ENCODE measurements at regions not wholly inside any gene's neighbourhood (a gene's known extent, or its start where the extent isn't known, plus 50 kb on each side); places are given as distances from the start of the nearest gene placed in this dataset.
"Not testable (repeated sequence)": the region's sequence is repeated elsewhere in the genome, so short reads cannot be mapped to it uniquely, and the experiment has no call there.

DNA sequence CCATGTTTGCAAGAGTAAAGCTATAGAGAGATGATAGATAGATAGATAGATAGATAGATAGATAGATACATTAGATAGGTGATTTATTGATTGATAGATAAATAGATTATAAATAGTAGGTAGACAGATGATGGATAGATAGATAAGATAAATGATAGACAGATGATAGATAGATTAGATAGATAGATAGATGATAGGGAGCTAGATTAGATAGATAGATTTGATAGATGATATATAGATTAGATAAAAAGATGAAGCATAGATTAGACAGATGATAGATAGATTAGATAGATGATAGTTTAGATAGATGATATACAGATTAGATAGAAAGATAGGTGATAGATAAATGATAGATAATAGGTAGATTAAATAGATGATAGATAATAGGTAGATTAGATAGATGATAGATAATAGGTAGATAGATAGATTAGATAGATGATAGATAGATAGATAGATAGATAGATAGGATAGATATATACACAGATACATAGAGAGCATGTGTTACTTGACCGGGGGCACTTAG is 243.3 kb upstream of the FOXK1 start:
- DNase-seq (ENCODE audit: low read depth), result no peak

DNA sequence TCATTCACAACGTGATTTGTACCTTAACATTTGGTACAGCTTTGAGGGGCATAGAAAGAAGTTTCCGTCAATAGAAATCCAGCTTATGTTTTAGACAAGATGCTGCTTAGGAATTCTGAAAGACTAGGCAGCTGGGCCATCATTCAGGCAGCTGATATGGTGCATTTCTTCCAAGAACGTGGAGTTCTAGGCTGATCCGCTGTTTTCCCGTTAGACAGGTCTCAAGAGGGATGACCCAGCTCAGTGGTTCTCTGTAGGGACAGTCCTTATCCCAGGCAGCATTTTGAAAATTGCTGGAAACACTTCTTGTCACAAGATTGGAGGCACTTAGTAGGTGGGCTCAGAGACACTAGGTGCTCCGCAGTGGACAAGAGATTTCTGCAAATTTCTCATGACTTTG is 242.7 kb upstream of the FOXK1 start:
- no peak for DNase-seq (ENCODE audit: low read depth)

DNA sequence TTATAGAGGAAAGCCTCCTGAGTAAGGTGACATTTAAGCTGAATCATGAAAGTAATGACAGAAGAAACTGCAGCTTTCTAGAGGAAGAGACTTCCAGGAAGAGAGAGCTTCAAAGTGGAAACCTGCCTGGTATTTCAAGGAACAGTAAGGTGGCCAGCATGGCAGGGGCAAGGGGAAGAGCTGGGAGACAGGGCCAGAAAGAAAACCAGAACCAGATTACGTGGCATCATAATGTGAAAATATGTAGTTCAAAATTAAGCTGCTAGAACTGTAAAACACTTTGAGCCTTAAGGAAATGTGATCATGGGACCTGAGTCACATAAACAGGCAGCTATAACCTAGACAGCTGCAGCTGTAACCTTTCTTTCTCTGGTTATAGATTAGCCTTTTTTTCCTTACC is 238.0 kb upstream of the FOXK1 start:
- no peak for DNase-seq (ENCODE audit: low read depth)

DNA sequence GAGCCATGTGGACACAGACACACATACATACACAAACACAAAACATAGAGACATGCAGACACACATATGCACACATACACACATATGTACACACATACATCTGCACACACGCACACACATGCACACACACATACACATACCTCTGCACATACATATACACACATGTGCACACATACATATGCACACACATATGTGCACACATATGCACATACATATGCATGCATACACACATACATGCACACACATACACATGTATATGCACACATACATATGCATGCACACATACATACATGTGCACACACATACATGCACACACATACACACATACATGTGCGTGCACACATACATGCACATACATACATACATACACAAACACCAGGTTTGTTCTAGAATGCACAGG is 236.3 kb upstream of the FOXK1 start:
- DNase-seq (ENCODE audit: low read depth), result no peak

DNA sequence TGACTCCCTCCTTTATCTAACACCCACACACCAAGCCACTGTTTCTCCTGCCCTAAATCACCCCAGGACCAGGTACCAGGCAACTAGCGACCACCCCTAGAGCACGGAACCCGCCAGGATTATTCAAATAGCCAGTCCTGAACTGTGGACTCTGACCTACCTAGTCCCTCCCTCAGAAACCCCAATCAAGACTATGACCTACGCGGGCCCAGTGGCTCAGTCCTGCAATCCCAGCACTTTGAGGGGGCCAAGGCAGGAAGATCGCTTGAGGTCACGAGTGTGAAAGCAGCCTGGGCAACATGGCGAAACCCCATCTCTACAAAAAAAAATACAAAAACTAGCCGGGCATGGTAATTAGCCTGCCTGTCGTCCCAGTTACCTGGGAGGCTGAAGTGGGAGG is 232.8 kb upstream of the FOXK1 start:
- no peak for DNase-seq (ENCODE audit: low read depth)

DNA sequence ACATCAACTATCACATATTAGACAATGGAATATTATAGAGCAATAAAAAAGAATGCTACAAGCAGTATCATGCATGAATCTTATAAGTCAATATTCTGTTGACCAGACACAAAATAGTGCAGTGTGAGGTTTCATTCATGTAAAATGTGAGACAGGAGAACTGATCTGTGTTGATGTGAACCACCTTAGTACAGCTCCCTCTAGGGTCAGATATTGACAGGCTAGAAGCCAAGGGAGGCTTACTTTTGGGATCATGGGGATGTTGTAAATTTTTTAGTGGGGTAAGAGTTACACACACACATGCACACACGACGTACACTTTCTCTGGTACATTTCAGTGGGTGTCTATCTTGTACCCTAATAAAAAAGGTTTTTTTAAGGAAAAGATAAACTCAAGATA is 231.6 kb upstream of the FOXK1 start:
- DNase-seq (ENCODE audit: low read depth), result no peak

DNA sequence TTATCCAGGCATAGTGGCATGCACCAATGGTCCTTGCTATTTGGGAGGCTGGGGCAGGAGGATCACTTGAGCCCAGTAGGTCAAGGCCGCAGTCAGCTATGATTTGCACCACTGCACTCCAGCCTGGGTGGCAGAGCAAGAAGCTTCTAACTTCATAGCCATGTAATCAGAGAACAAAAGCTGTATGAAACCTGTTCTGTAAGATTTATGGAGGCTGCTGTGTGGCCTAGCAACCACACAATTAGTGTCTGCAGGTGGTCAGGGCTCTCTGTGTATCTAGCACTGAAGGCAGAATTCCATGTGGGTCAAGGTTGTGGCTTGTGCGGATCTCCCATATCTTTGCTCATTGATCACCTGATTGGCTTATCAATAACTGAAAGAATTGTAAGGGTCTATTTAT is 221.5 kb upstream of the FOXK1 start:
- DNase-seq (ENCODE audit: low read depth), result no peak

DNA sequence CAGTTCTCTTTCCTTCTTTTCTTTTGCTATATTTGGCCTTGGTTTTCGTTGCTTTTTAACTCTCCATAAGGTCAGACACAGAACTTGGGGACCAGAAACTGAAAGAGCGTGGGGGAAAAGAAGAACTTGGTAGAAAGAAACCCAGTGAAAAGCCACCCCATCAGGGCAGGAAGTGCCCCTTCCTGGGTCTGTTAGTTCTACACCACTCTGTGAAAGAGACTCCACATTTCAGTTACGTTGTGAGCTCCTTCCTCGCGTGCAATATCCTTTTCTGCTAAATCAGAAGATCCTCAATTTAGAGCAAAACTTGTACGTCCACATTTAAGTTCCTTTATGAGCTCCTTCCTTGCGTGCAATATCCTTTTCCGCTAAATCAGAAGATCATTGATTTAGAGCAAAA is 220.6 kb upstream of the FOXK1 start:
- DNase-seq (ENCODE audit: low read depth), result no peak

DNA sequence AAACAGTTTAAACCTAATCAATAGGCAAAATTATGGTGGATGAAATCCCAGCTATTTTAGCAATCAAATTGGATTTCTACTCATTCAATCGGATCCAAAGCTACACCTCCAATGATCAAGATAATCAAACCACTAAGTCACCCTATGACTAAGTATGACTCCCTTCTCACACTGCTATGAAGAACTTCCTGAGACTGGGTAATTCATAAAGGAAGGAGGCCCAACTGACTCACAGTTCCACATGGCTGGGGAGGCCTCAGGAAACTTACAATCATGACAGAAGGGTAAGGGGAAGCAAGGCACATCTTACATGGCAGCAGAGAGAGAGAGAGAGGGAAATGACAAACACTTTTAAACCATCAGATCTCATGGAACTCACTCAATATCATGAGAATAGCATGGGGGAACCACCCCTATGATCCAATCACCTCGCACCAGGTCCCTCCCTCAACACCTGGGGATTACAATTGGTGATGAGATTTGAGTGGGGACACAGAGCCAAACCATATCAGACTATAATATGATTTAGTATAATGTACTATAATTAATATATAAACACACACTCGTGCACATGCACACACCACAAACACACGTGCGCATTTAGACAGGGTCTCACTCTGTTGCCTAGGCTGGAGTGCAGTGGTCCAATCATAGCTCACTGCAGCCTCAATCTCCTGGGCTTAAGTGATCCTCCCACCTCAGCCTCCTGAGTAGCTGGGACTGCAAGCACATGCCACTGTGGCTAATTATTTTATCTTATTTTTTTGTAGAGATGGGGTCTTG is 213.6 kb upstream of the FOXK1 start:
- DNase-seq (ENCODE audit: low read depth), result no peak

DNA sequence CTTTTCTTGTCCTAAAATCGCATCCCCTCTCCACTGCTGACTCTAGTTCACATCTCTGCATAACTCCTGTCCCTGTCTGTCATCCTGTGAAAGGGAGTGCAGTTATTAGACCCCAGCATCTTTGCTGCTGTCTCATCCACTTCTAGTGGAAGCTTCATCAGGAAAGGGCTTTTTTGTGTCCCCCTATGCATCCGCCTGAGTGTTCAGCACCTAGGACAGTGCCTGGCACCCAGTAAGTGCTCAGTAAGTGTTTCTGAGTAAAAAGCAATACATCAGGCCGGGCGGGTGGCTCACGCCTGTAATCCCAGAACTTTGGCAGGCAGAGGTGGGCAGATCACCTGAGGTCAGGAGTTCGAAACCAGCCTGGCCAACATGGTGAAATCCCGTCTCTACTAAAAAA is 211.8 kb upstream of the FOXK1 start:
- DNase-seq (ENCODE audit: low read depth), result no peak

DNA sequence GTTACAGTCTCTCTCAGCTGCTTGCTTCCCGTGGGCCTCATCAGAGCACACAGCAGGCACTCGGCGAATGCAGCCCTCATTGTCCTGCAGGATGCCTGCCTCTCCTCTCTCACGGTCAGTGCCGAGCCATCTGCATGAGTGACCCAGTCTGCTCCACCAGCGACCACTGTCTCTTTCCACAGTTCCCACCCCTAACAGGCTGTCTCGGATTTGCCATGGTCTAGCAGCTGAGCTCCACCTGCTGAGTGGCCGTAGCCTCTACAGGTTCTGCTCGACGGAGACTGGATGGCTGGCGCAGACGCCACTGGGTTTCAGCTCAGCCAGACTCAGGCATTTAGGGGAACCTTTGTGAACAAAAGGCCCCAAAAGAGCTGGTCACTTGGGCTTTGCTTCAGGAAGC is 209.4 kb upstream of the FOXK1 start:
- DNase-seq (ENCODE audit: low read depth), result no peak

DNA sequence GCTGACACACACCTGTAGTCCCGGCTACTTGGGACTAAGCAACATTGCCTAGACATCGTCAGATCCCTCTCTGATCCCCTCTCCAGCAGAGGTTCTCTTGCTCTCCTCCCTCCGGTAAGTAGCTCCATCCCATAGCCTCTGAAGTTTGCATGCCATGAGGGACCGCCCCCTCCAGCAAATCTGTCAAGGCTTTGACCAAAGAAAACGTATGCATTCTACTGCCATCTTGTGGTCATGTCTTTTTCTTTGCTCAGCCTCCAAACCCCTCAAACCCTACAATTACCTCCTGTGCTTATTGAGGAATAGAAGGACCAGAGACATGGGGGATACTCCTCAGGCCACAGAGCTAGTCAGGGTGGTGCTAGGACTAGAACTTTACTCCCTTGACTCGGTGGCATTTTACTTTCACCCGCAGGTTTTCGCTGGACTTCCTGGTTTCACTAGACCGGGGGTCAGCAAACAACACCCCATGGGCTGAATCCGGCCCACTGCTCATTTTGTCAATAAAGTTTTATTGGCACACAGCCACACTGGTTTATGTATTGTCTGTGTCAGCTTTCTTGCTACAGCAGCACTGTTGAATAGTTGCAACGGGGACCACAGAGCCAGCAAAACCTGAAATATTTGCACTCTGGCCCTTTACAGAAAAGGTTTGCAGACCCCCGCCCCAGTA is 202.6 kb upstream of the FOXK1 start:
- peak; percentile 10 for DNase-seq (ENCODE audit: low read depth)

DNA sequence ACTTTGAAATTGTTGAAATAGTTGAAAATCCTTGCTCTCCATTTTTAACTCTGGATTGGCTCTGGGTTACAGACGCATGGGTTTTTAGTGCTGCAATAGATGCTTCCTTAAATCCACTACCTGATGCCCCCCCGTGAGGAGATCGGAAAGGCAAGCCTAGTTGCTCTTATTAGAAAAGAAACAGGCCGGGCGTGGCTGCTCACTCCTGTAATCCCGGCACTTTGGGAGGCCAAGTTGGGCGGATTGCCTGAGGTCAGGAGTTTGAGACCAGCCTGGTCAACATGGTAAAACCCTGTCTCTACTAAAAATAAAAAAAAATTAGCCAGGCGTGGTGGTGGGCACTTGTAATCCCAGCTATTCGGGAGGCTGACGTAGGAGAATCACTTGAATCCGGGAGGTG is 202.0 kb upstream of the FOXK1 start:
- DNase-seq (ENCODE audit: low read depth), result not testable (repeated sequence)

DNA sequence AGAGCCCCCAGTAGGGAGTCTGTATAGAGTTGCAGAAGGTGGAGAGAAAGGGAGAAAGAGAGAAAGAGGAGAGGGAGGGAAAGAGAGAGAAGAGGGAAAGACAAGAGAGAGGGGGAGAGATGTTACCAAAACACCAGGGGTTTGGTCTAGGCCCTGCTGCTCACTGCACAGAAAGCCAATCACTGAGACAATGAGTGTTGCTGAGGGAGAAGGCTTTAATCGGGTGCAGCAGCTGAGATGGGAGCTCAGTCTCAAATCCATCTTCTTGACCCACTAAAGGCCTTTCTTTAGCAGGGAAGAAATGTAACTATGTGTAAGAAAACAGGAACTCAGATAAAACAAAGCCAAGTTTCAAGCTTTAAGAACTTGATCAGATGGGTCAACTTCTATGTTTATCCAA is 198.2 kb upstream of the FOXK1 start:
- DNase-seq (ENCODE audit: low read depth), result no peak

DNA sequence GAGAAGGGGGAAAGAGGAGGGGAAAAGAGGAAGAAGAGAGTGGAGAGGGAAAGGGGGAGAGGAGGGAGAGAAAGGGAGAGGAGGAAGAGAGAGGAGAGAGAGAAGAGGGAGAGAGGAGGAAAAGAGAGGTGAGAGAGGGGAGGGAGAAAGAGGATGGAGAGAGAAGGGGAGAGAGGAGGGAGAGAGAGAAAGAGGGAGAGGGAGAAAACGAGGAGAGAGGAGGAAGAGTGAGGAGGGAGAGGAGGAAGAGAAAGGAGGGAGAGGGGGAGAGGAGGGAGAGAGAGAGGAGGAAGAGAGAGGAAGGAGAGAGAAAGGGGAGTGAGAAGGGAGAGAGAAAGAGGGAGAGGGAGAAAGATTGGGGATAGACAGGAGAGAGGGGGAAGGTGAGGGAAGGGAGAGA is 197.6 kb upstream of the FOXK1 start:
- DNase-seq (ENCODE audit: low read depth), result no peak

DNA sequence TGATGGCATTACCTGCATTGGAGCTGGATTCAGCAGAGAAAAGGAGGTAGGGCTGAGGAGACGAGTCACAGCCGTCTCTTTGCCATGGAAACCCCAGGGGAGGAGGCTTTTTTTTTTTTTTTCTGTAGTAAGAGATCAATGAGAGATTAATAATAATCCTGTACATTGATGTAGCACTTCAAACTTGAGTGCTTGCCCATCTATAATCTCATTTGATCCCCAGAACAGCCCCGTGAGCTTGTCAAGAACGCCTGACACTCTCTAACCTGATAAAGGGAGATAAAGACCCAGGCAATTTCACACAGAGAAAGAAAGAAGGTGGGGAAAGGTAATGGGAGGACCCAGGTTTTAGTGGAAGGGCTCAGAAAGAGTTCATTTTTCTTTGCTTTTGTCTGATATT is 195.2 kb upstream of the FOXK1 start:
- no peak for DNase-seq (ENCODE audit: low read depth)

DNA sequence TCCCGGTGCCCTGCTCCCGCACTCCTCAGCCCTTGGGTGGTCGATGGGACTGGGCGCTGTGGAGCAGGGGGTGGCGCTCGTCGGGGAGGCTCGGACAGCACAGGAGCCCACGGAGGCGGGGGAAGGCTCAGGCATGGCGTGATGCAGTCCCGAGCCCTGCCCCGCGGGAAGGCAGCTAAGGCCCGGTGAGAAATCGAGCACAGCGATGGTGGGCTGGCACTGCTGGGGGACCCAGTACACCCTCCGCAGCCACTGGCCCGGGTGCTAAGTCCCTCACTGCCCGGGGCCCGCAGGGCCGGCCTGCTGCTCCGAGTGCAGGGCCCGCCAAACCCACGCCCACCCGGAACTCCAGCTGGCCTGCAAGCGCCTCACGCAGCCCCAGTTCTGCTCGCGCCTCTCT is 185.2 kb upstream of the FOXK1 start:
- DNase-seq (ENCODE audit: low read depth), result not testable (repeated sequence)

DNA sequence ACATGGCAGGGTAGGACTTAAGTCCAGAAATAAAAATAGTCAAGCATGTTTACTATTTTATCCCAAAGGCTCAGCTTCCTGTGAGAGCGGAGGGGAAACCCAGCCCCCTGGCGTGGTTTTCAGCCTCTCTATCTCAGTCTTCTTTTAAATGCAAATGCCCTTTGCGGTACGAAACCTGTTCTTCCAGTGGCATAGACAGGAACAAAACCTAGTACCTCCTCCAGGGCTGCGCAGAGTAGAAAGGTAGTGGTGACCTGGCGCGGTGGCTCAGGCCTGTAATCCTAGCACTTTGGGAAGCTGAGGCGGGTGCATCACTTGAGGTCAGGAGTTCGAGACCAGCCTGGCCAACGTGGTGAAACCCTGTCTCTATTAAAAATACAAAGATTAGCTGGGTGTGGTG is 181.3 kb upstream of the FOXK1 start:
- DNase-seq (ENCODE audit: low read depth), result no peak

DNA sequence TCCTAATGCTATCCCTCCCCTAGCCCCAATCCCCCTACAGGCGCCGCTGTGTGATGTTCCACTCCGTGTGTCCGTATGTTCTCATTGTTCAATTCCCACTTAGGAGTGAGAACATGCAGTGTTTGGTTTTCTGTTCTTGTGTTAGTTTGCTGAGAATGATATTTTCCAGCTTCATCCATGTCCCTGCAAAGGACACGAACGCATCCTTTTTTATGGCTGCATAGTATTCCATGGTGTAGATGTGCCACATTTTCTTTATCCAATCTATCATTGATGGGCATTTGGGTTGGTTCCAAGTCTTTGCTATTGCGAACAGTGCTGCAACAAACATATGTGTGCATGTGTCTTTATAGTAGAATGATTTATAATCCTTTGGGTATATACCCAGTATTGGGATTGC is 174.2 kb upstream of the FOXK1 start:
- not testable (repeated sequence) for DNase-seq (ENCODE audit: low read depth)

DNA sequence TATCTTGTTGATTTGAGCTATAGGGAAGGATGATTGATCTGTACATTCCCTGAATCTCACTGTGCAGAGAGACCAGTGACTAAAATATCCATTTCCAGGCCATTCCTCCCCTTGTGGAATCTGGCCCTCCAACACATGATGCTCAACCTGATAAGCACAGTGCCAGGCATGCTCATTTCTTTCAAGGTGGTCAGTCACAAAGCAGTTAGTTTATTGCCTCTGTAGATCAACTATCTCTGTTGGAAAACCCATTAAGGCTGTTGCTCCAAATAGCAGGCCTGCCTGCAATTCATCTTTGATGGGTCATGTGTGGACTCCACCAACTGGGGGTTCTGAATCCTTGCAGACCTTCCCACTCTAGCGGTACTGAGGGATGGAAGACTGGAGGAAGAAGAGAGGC is 168.6 kb upstream of the FOXK1 start:
- DNase-seq (ENCODE audit: low read depth), result no peak

DNA sequence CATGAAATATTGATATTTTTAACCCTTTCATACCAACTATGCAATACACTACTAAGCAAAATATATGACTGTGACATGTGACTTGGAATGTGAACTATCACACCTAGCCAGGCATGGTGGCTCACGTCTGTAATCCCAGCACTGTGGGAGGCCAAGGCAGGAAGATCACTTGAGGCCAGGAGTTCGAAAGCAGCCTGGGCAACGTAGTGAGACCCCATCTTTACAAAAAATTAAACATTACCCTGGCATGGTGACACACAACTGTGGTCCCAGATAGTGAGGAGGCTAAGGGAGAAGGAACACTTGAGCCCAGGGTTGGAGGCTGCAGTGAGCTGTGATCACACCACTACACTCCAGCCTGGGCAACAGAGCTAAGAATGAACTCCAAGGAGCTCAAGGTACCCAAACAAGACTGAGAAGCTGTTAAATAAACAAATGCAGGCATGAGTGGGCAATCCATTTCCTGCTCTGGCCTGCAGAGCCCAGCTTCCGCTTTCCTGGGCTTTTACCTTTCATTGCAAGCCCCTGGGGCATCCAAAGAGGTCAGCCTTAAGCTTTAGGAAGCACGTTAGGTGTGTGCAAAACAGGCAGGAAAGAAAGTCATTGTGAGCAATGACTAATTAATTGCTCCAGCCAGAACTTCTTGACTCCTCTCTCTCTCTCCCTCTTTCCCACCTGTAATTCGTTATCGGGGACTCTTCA is 162.1 kb upstream of the FOXK1 start:
- DNase-seq (ENCODE audit: low read depth), result no peak

DNA sequence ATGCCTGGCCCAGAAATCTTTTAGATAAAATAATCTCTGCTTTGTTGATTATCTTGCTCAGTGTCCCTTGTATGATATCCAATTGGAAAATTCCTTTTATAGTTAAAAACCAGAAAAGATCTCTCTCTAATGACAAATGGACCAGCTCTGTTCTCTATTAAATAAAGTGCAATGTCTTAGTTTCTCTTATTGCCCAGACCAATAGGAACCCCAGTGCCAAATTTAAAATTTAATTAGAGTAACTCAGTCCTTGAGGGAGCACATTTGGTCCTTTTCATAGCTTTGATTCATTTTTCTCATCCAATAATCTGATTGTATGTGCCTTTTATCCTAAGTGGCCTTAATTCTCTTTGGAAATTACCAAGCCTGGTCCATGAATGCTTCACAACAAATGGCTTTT is 158.9 kb upstream of the FOXK1 start:
- DNase-seq (ENCODE audit: low read depth), result no peak

DNA sequence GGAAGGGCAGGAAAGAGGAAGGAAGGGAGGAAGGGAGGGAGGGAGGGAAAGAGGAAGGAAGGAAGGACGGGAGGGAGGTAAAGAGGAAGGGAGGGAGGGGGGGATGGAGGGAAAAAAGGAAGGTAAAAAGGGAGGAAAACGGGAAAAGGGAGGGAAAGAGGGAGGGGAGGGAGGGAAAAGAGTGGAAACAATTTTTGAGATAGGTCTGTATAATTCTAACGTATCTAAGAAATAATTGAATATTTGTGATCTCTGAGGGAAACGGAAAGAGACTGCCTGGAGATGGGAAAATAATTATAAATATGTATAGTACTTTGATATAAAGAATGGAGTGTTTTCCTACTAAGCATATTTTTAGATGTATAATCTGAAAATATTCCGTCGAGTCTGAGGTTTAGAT is 158.2 kb upstream of the FOXK1 start:
- no peak for DNase-seq (ENCODE audit: low read depth)
